ENCODE measurements at regions not wholly inside any gene's neighbourhood (a gene's known extent, or its start where the extent isn't known, plus 50 kb on each side); places are given as distances from the start of the nearest gene placed in this dataset.
"Not testable (repeated sequence)": the region's sequence is repeated elsewhere in the genome, so short reads cannot be mapped to it uniquely, and the experiment has no call there.

DNA sequence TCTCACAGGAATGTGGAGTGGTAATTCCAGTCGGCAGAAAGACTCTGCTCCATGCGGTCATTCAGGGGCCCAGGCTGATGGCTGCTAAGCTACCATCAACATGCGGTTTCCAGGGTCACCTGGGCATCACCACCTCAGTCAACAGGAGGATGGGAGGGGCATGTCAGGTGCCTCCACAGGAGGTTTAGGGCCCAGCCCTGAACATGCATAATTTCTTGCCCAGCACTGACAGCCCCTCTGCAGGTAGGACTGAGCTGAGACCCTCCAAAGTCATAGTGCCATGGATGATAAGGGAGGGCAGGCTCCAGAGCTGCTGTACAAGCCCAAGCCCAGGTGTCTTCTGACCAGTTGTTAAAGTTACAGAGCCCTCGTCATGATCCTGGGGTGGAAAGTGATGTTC, 244.0 kb upstream of the SFSWAP start:
- DNase-seq = no peak

GRCh38 chr12:131468206-131468605, 242.7 kb upstream of the SFSWAP start:
- no peak for DNase-seq

DNA sequence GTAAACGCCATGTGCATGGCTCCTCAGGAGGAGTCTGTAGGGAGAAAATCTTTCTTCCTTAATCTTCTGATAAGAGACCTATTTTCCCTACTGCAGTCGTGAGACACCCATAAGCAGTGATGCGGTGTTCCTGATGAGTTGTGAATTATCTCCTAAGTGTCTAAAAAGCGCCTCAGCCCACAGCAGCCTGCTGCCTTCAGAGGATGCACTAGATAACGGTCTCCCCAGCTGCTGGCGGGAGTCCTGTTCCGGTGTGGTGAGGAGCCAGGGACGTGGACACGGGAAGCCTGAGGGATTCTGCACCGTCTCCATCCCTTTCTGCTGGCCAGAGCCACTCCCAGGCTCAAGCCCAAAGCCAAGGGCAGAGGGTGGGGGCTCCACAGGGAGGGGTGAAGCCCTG, 240.9 kb upstream of the SFSWAP start:
- DNase-seq = not testable (repeated sequence)

DNA sequence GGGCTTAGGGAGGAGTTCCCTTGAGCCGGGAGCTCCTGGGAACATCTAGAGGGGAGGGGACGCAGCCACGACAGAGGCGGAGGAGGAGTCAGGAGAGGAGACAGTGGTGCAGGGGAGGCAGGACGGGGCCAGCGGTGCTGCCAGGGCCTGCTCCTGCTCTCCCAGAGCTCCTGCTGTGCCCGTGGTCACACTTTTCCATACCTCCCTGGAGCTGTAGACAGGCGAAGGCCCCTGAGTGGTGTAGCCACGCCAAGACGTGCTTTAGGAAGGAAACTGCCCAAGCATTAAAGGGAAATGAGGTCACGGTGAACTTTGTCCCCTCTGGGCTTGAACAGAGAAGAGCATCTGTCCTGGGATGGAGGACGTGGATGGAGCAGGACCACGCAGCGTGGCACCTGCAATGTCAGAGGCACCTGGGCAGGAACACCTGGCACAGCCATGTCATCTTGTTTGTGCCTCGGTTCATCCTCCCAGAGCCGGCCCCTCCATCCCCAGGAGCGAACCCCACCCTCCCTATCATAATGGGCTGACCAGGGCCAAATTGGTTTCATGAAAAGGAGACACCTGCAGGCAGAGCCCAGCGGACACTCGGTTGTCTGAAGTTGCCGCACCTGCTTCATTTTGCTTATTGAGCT, 239.5 kb upstream of the SFSWAP start:
- DNase-seq = no peak

GRCh38 chr12:131471946-131472732, 238.8 kb upstream of the SFSWAP start:
- DNase-seq = no peak

DNA sequence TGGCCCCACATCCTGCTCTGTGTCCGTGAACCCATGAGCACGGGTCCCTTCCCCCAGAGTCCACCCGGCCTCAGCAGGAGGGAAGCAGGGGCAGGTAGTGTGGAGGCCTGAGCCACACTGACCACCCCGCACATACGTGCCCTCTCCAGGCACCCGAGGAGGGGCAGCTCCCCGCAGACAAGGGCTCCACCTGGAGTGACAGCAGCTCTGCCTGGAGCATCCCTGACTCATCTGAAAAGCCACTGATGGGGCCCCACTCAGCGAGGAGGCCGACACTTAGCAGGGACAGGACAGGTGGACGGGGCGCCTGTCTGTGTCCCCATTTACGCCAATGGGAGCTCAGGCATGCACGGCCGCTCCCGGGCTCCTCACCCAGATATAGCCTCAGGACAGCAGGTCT, 237.6 kb upstream of the SFSWAP start:
- DNase-seq = no peak

- DNase-seq = no peak
These were observed 236.9 kb upstream of the SFSWAP start for GRCh38 chr12:131473741-131474709.

GRCh38 chr12:131475012-131475411, 235.9 kb upstream of the SFSWAP start:
- DNase-seq = not testable (repeated sequence)

GRCh38 chr12:131477613-131478012, 233.3 kb upstream of the SFSWAP start:
- no peak for DNase-seq

GRCh38 chr12:131478468-131478867, 232.4 kb upstream of the SFSWAP start:
- DNase-seq = no peak

GRCh38 chr12:131482199-131482598, 228.7 kb upstream of the SFSWAP start:
- DNase-seq = no peak

DNA sequence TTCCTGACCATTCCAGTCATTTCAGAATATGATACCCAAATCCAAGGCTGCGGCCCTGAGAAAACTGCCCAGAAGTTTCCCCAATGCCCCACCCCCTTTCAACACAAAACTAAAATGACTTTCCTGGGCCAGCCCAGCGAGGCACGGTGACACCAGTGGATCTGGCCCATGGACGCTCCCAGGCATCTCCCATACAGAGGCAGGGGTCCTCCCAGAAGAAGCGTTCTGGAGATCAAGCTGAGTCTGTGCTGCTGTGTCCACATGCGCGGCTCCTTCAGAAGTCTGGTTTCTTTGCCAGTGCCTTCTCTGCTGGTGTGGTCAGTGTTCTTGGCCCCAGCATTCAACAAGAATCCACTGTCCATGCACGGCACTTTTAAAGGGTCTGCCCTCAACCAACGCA, 228.2 kb upstream of the SFSWAP start:
- no peak for DNase-seq

- DNase-seq = no peak
These were observed 224.2 kb upstream of the SFSWAP start for GRCh38 chr12:131486451-131487230.

- DNase-seq = no peak
These were observed 223.3 kb upstream of the SFSWAP start for GRCh38 chr12:131487388-131488124.

DNA sequence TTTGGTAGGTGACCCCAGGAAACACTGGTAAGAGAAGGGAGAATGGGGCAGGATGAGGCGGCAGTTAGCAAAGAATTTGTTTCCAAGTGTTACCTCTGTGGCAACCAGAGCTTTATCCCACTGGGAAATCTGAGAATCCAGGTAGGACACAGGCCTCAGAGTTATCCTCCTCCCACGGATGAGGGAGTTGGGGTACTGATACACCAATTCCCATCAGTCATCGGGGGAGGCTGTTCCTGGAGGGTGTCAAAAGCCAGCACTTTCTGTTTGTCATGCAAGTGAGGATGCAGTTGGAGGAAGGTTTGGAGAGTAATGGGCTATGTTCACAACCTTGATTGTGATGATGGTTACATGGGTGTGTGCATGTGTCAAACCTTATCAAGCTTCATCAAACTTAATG, 221.2 kb upstream of the SFSWAP start:
- no peak for DNase-seq

GRCh38 chr12:131491155-131491554, 219.7 kb upstream of the SFSWAP start:
- DNase-seq = no peak

DNA sequence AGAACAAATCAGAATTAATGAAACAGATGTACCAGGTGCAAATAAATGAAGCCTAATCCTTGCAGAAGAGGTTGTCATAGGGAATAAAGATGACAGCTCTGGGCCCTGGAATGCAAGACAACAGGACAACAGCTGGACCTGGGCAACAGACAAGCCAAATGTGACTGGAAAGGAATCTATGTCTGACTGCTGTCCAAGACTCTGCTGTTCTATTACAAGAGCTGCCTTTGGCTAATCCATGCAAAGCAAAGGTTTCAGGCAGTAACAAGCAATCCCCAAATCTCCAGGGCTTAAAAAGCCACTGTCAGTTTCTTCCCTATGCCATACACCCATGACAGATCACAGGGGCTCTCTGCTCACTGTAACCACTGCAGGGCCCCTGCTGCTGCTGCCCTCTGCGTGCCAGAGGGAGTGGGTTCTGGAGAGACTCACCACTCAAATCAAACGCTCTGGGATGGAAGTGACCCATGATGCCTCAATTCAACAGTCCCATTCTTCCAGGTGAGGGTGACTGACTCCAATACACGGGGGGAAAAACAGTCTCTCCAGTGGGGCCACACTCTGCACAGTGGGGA, 218.9 kb upstream of the SFSWAP start:
- DNase-seq = no peak

DNA sequence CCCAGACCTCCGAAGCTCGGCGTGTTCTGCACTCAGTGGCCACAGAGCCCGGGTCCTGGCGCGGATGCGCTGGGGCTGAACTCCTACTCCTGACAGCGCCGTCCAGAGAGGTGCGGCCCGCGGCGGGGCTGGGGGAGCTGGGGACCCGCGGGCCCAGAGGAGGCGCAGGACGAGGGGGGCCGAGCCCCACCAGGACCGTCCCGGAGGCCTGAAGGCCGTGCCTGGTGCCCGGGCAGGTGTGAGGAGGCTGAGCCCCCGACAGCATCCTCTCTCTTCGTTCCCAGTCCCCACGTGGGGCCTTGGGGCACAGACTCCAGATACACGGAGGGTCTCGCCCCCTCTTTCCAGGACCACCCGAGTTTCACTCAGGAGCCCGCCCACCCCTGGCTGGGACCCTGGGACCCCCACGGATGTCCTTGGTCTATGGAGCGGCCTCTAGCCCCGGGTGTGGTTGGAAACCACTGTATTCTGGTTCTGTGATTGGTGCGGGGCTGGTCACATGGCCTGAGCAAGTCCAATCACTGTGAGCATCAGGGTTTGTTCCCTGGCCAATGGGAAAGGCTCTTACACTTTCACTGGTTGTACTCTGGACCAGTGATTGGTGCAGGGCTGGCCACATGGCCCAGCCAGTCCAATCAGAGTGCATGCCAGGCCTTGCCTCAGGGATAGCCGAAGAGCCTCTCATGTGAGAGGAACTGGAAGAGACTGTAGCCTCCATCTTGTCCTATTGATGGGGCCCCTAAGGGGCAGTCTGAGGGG, 217.6 kb upstream of the SFSWAP start:
- no peak for DNase-seq

DNA sequence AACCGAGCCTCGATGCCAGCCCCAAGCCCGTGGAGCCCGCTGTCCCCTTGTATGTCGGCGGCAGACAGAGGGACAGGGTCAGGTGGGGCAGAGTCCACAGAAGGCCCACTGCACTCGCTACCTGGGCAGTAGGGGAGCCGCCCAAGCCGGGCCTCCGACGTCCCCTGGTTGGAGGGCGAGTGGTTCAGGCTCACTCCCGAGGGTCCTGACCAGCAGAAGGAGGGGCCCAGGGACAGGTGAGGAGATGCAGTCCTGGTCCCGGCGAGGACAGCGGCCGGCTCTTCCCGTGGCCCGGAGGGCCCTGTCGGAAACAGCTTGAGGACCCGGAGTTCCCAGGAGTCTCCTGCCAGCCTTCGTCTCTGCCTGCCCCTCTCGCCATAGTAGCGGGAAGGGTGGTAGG, 216.7 kb upstream of the SFSWAP start:
- no peak for DNase-seq

DNA sequence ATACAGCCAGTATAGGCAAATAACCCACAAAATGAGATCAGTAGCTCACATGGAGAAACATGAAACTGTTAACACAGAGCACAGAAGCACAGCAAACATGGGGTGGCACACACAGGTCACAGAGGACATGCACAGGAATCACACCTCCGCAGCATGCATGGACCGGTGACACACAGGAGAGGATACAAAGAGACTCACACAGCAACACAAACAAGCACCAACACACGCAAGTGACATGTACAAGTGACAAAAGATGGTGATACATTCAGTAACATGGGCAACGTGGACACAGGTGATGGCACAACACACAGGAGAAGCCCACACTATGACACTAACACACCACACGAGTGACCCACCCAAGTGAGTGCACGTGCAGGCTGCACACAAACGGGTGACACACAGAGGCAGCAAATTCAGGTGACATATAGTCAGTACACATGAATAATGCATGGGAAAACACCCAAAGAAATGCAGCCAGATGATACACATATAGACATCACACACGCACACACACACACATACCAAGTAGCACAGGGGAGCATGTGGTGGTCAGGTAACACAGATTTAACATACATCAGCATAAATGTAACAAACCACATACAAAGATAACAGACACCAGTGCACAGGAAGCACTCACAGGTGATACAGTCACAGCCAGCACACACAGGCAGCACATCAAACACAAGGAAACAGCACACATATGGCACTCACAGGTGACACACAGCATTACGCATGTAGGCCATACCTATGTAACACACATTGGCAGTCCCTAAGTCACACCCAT, 216.0 kb upstream of the SFSWAP start:
- no peak for DNase-seq

Measured in eye (tissue), 1 donor.